ENCODE measurements at regions not wholly inside any gene's neighbourhood (a gene's known extent, or its start where the extent isn't known, plus 50 kb on each side); places are given as distances from the start of the nearest gene placed in this dataset.

DNA sequence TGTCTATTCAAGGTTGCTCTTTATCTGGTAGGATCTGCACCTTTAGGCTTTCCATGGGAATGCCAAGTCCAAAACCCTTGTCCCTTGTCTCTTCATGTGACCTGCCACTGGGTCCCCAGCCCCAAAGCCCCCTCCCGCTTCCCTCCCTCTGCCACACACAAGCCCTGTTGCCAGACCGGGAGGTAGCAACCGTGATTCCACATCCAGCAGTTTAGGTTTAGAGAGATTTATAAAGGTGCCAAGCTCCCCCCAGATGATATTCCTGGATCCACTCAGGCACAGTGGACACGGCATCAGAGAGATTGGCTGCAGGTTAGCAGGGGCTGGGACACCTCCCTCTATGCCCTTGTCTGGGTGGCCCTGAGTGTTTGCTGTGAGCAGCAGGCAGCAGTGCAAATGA, 504.7 kb downstream of the CCDC171 start:
- Histone ChIP-seq H3K4me1 (no peaks in the 10 kb centered on the region), H3K4me3 (replicated peaks in 1 of 3) (no peak overlapping the region), H3K27ac (no peak overlapping the region), H3K36me3 (no peaks in the 10 kb centered on the region), H3K27me3 (no peaks in the 10 kb centered on the region), H3K9me3 (no peaks in the 10 kb centered on the region)
- no peak for DNase-seq
- intact Hi-C loops (cut with DNase I): no loop called here
- TF ChIP-seq POLR2A (IDR thresholded peaks at IDR 0.05) (no peak), CTCF (IDR thresholded peaks at IDR 0.05) (no peak)
- 95 to 100% methylated on average over 4 of the region's 4 CpGs for whole genome bisulfite sequencing, 2 donors

DNA sequence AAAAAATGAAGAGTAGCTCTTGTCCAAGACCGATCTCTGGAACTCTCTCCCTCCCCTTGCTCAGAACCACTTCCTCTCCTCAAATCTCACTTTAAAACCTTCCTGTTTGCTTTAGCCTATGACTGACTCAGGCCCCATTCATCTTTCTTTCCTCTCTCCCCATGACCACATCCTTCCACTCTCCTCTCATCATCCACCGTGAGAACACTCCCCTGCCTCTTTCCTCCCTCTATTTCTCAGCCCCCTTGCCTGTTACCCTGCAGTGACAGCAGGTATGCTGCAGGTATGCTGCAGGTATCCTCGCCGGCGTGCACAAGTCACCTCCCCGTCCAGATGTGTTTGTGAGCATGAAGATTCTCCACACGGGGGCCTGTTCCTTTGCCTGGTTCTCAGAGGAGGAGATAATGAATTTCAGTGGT, 505.3 kb downstream of the CCDC171 start:
- no peak for DNase-seq

DNA sequence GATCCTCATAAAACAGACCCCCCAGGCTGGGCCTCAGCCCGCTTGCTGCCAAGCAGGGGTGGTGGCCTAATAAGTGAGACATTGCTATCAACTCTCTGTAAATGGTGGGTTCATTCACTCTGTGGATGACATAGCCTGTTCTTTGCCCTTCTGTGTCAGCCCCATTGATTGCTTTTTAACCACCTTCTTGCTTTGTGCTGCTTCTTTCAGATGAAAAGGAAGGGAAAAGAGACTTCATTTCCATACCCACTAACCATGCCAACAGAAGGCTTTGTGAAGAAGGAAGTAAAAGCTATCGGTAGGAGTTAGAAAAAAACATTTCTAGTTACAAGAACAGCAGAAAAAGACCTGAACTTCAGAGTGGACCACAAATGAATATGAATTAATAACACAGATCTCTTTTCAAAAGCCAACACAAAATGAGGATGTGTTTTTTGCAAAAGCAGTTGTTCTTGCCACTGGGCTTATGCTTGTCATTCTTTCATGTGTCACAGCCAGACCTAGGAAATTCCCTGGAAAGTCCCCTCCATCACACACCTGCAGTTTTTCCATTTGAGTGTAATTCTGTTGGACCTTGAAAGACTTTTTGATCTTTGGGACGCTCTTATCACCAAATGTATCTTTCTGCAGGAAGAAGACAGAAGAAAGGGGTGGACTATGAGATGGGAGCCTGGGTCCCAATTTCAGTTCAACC, 507.7 kb downstream of the CCDC171 start:
- H3K27ac ChIP-seq: no peak overlapping the region

More for the DNA sequence above, 505.3 kb downstream of the CCDC171 start:
- Histone ChIP-seq H3K9me3 (no peaks in the 10 kb centered on the region), H3K4me1 (no peaks in the 10 kb centered on the region), H3K36me3 (no peaks in the 10 kb centered on the region), H3K27me3 (no peaks in the 10 kb centered on the region), H3K27ac (no peak overlapping the region), H3K4me3 (replicated peaks in 1 of 3) (no peak overlapping the region)
- 53 to 56% methylated on average over 7 of the region's 7 CpGs for WGBS, 2 donors
- TF ChIP-seq POLR2A (IDR thresholded peaks at IDR 0.05) (no peak), CTCF (IDR thresholded peaks at IDR 0.05) (no peak)
- intact Hi-C loops (cut with DNase I): no loop called here

GRCh38 chr9:16062542-16063240, 509.8 kb downstream of the CCDC171 start:
- Histone ChIP-seq H3K4me1 (no peaks in the 10 kb centered on the region), H3K4me3 (replicated peaks in 1 of 3) (no peak overlapping the region), H3K9me3 (no peaks in the 10 kb centered on the region), H3K27me3 (no peaks in the 10 kb centered on the region), H3K27ac (no peak overlapping the region), H3K36me3 (no peaks in the 10 kb centered on the region)
- intact Hi-C loops (cut with DNase I): no loop called here
- no peak for DNase-seq
- 87 to 88% methylated on average over 9 of the region's 9 CpGs for WGBS, 2 donors
- TF ChIP-seq POLR2A (IDR thresholded peaks at IDR 0.05) (no peak), CTCF (IDR thresholded peaks at IDR 0.05) (no peak)

More for the DNA sequence above, 507.7 kb downstream of the CCDC171 start:
- WGBS, 2 donors: 82 to 86% methylated on average over 3 of the region's 3 CpGs
- Histone ChIP-seq H3K4me1 (no peaks in the 10 kb centered on the region), H3K4me3 (replicated peaks in 1 of 3) (no peak overlapping the region), H3K9me3 (no peaks in the 10 kb centered on the region), H3K27me3 (no peaks in the 10 kb centered on the region), H3K36me3 (no peaks in the 10 kb centered on the region)
- TF ChIP-seq CTCF (IDR thresholded peaks at IDR 0.05): no peak
- TF ChIP-seq POLR2A (IDR thresholded peaks at IDR 0.05): no peak
- DNase-seq: no peak
- intact Hi-C loops (cut with DNase I): no loop called here

DNA sequence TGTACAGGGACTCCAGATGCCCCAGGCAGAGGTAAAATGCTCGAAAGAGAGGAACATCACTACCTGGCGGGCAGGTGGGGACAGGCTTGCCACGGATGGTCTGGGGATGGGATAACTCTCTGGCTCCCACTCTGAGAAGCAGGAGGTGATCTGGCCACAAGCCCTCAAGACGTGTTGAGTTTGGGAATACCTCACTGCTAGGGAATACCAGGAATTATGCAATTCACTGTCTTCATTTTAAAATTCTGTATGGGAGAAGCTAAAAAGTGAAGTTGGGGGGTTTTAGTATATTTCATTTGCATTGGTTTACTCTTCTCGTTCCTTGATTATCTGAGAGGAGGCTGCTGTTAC, 510.4 kb downstream of the CCDC171 start:
- H3K27ac ChIP-seq: no peak overlapping the region
- intact Hi-C loops (cut with DNase I): no loop called here
- H3K4me1 ChIP-seq: no peaks in the 10 kb centered on the region
- no peaks in the 10 kb centered on the region for H3K27me3 ChIP-seq
- no peak for DNase-seq
- no peak for TF ChIP-seq POLR2A (IDR thresholded peaks at IDR 0.05)
- TF ChIP-seq CTCF (IDR thresholded peaks at IDR 0.05): no peak
- WGBS, 2 donors: 90 to 93% methylated on average over 5 of the region's 5 CpGs
- H3K4me3 ChIP-seq (replicated peaks in 1 of 3): no peak overlapping the region
- no peaks in the 10 kb centered on the region for H3K9me3 ChIP-seq
- no peaks in the 10 kb centered on the region for H3K36me3 ChIP-seq
